ENCODE measurements at regions not wholly inside any gene's neighbourhood (a gene's known extent, or its start where the extent isn't known, plus 50 kb on each side); places are given as distances from the start of the nearest gene placed in this dataset.

DNA sequence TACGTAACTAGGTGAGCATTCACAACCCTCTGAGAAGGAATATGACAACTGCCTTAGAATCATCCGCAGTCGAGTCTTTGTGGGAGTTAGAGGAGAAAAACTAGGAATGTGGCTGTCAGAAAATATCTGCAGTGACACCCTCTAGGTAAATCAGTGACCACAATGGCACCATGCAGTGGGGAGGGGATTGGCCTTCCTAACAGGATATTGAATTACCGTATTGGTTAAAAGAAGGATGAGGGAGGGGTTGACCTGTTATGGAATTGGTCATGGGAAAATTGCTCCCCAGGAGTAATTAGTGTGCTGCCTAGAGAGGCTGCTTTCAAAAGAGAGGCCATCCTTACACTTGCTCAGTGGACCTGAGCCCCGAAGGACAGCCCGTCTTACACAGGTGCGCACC, 205.6 kb upstream of the SOX1 start:
- BruUV-seq (replicated peaks): no TSS peak
- FAIRE-seq (no peak), DNase-seq (ENCODE audit: low read depth, low spot score) (no peak), ATAC-seq (no peak)
- H3K4me3 ChIP-seq: no peak overlapping the region
- 46% methylated on average over 7 of the region's 7 CpGs for WGBS (ENCODE audit: insufficient coverage, insufficient replicate concordance, low lambda C conversion rate, missing lambda C conversion rate)
- H3K27me3 ChIP-seq (replicated peaks in 1 of 2; ENCODE audit: control insufficient read depth in 2 of 2, insufficient read depth in 2 of 2, low read length in 1 of 2): no peaks in the 10 kb centered on the region
- H4K20me1 ChIP-seq (ENCODE audit: control insufficient read depth, insufficient read depth): no peaks in the 10 kb centered on the region
- no peaks in the 10 kb centered on the region for H3K4me1 ChIP-seq (ENCODE audit: control insufficient read depth, insufficient read depth, low read length)
- ChIA-PET SMC1A (ENCODE audit: uncharacterized antibody, unreplicated experiment) (no interaction called here), POLR2A (no interaction called here), RAD21 (ENCODE audit: unreplicated experiment) (no interaction called here), CTCF (no interaction called here)
- no peaks in the 10 kb centered on the region; the same call in 2 of the 3 replicates for H3K9me3 ChIP-seq (replicated peaks; ENCODE audit: control insufficient read depth, insufficient read depth, low read length)
- no peaks in the 10 kb centered on the region for H3K79me2 ChIP-seq (ENCODE audit: control insufficient read depth, insufficient read depth, low read length)
- in situ Hi-C loops (cut with MboI) (no loop called here), intact Hi-C loops (cut with micrococcal nuclease; ENCODE audit: unreplicated experiment) (no loop called here)
- no peak overlapping the region for H3K27ac ChIP-seq (ENCODE audit: control insufficient read depth, insufficient read depth)
- no peaks in the 10 kb centered on the region for H3K36me3 ChIP-seq (ENCODE audit: control insufficient read depth in 2 of 2, insufficient read depth in 2 of 2, low read length in 1 of 2)
- H3K9ac ChIP-seq (ENCODE audit: control insufficient read depth, insufficient read depth, low read length): no peak overlapping the region
- no peak overlapping the region for H2AFZ ChIP-seq (ENCODE audit: control insufficient read depth, low read depth, low read length)
- H3K4me2 ChIP-seq (ENCODE audit: control insufficient read depth, insufficient read depth): no peak overlapping the region
- TF ChIP-seq, protein P1, sequence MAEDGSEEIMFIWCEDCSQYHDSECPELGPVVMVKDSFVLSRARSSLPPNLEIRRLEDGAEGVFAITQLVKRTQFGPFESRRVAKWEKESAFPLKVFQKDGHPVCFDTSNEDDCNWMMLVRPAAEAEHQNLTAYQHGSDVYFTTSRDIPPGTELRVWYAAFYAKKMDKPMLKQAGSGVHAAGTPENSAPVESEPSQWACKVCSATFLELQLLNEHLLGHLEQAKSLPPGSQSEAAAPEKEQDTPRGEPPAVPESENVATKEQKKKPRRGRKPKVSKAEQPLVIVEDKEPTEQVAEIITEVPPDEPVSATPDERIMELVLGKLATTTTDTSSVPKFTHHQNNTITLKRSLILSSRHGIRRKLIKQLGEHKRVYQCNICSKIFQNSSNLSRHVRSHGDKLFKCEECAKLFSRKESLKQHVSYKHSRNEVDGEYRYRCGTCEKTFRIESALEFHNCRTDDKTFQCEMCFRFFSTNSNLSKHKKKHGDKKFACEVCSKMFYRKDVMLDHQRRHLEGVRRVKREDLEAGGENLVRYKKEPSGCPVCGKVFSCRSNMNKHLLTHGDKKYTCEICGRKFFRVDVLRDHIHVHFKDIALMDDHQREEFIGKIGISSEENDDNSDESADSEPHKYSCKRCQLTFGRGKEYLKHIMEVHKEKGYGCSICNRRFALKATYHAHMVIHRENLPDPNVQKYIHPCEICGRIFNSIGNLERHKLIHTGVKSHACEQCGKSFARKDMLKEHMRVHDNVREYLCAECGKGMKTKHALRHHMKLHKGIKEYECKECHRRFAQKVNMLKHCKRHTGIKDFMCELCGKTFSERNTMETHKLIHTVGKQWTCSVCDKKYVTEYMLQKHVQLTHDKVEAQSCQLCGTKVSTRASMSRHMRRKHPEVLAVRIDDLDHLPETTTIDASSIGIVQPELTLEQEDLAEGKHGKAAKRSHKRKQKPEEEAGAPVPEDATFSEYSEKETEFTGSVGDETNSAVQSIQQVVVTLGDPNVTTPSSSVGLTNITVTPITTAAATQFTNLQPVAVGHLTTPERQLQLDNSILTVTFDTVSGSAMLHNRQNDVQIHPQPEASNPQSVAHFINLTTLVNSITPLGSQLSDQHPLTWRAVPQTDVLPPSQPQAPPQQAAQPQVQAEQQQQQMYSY (CRISPR knock-in tag; IDR thresholded peaks at IDR 0.05): no peak
- TF ChIP-seq, protein P2, sequence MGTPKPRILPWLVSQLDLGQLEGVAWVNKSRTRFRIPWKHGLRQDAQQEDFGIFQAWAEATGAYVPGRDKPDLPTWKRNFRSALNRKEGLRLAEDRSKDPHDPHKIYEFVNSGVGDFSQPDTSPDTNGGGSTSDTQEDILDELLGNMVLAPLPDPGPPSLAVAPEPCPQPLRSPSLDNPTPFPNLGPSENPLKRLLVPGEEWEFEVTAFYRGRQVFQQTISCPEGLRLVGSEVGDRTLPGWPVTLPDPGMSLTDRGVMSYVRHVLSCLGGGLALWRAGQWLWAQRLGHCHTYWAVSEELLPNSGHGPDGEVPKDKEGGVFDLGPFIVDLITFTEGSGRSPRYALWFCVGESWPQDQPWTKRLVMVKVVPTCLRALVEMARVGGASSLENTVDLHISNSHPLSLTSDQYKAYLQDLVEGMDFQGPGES (IDR thresholded peaks at IDR 0.05): no peak
- TF ChIP-seq SMAD1 (IDR thresholded peaks at IDR 0.05; ENCODE audit: low read depth, partially characterized antibody) (no peak), KLF5 (IDR thresholded peaks at IDR 0.05; ENCODE audit: partially characterized antibody) (no peak), TCF7 (IDR thresholded peaks at IDR 0.05; ENCODE audit: borderline replicate concordance) (no peak), SMC3 (IDR thresholded peaks at IDR 0.05; ENCODE audit: borderline replicate concordance, low read length) (no peak), NR2F1 (conservative IDR thresholded peaks at IDR 0.05) (no peak), ZBED1 (IDR thresholded peaks at IDR 0.05; ENCODE audit: borderline replicate concordance) (no peak), CBX5 (IDR thresholded peaks at IDR 0.05; ENCODE audit: low read depth) (no peak), SREBF2 (IDR thresholded peaks at IDR 0.05; ENCODE audit: low read length) (no peak), BRCA1 (IDR thresholded peaks at IDR 0.05; ENCODE audit: low read depth, low read length) (no peak)
- TF ChIP-seq, protein P3, sequence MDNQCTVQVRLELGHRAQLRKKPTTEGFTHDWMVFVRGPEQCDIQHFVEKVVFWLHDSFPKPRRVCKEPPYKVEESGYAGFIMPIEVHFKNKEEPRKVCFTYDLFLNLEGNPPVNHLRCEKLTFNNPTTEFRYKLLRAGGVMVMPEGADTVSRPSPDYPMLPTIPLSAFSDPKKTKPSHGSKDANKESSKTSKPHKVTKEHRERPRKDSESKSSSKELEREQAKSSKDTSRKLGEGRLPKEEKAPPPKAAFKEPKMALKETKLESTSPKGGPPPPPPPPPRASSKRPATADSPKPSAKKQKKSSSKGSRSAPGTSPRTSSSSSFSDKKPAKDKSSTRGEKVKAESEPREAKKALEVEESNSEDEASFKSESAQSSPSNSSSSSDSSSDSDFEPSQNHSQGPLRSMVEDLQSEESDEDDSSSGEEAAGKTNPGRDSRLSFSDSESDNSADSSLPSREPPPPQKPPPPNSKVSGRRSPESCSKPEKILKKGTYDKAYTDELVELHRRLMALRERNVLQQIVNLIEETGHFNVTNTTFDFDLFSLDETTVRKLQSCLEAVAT (IDR thresholded peaks at IDR 0.05): no peak
- TF ChIP-seq, protein P4, sequence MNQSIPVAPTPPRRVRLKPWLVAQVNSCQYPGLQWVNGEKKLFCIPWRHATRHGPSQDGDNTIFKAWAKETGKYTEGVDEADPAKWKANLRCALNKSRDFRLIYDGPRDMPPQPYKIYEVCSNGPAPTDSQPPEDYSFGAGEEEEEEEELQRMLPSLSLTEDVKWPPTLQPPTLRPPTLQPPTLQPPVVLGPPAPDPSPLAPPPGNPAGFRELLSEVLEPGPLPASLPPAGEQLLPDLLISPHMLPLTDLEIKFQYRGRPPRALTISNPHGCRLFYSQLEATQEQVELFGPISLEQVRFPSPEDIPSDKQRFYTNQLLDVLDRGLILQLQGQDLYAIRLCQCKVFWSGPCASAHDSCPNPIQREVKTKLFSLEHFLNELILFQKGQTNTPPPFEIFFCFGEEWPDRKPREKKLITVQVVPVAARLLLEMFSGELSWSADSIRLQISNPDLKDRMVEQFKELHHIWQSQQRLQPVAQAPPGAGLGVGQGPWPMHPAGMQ (IDR thresholded peaks at IDR 0.05; ENCODE audit: borderline replicate concordance): no peak
- TF ChIP-seq, protein P5, sequence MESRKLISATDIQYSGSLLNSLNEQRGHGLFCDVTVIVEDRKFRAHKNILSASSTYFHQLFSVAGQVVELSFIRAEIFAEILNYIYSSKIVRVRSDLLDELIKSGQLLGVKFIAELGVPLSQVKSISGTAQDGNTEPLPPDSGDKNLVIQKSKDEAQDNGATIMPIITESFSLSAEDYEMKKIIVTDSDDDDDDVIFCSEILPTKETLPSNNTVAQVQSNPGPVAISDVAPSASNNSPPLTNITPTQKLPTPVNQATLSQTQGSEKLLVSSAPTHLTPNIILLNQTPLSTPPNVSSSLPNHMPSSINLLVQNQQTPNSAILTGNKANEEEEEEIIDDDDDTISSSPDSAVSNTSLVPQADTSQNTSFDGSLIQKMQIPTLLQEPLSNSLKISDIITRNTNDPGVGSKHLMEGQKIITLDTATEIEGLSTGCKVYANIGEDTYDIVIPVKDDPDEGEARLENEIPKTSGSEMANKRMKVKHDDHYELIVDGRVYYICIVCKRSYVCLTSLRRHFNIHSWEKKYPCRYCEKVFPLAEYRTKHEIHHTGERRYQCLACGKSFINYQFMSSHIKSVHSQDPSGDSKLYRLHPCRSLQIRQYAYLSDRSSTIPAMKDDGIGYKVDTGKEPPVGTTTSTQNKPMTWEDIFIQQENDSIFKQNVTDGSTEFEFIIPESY (IDR thresholded peaks at IDR 0.05): no peak

All from GM12878 (cell line).